A673 (cell line): ENCODE measurements at regions not wholly inside any gene's neighbourhood (a gene's known extent, or its start where the extent isn't known, plus 50 kb on each side); places are given as distances from the start of the nearest gene placed in this dataset.

Experiments
- BruUV-seq: library from RNA; stranded (reverse); fragments of 400-500 nt; replicated peaks from 2 replicates; lab custom pipeline; 2021; lab: Mats Ljungman, UMichigan
- CTCF ChIA-PET: fragments of 300-600 bp; sonication (Branson Sonifier 250); formaldehyde crosslinking; loops from one replicate; lab custom pipeline; 2022; ENCODE audit warnings: antibody characterized with exemption; lab: Charles Lee
- POLR2A ChIA-PET: fragments of 300-600 bp; sonication (Branson Sonifier 250); formaldehyde crosslinking; loops from one replicate; lab custom pipeline; 2022; ENCODE audit warnings: antibody characterized with exemption; ENCODE audit not compliant: low non-redundant PET; lab: Charles Lee
- DNase-seq: peaks from one replicate; pipeline ENCODE4 v3.0.0-alpha.2; 2015; ENCODE audit warnings: low spot score
- H3K27ac ChIP-seq: fragments of 200-600 bp; sonication (generic); 2 replicates; pipeline ENCODE4 v1.5.1; 2016; ENCODE audit warnings: mixed run types, low read depth, mild to moderate bottlenecking, mixed read lengths, antibody characterized with exemption, low read length; ENCODE audit not compliant: poor library complexity, severe bottlenecking
- H3K27me3 ChIP-seq: fragments of 200-600 bp; sonication (generic); replicated peaks from 2 replicates; pipeline ENCODE4 v1.6.1; 2017; ENCODE audit warnings: mixed run types, low read depth, mild to moderate bottlenecking, mixed read lengths, antibody characterized with exemption, low read length; ENCODE audit not compliant: insufficient read depth, poor library complexity
- H3K36me3 ChIP-seq: fragments of 200-600 bp; sonication (generic); 2 replicates; pipeline ENCODE4 v1.6.1; 2016; ENCODE audit warnings: mixed run types, mild to moderate bottlenecking, mixed read lengths, antibody characterized with exemption, low read length; ENCODE audit not compliant: insufficient read depth, poor library complexity, severe bottlenecking
- H3K4me1 ChIP-seq: fragments of 200-600 bp; sonication (generic); 2 replicates; pipeline ENCODE4 v1.6.1; 2017; ENCODE audit warnings: mixed run types, mild to moderate bottlenecking, mixed read lengths, antibody characterized with exemption, low read length; ENCODE audit not compliant: insufficient read depth, poor library complexity, severe bottlenecking
- H3K4me3 ChIP-seq: fragments of 200-600 bp; sonication (generic); 2 replicates; pipeline ENCODE4 v1.5.1; 2016; ENCODE audit warnings: low read depth, mixed run types, mild to moderate bottlenecking, mixed read lengths, low read length; ENCODE audit not compliant: poor library complexity, severe bottlenecking
- H3K9me3 ChIP-seq: fragments of 200-600 bp; sonication (generic); 2 replicates; pipeline ENCODE4 v1.6.1; 2016; ENCODE audit warnings: mixed run types, low read depth, mild to moderate bottlenecking, mixed read lengths, antibody characterized with exemption, low read length; ENCODE audit not compliant: poor library complexity, severe bottlenecking
- EZH2 ChIP-seq: fragments of 200-600 bp; sonication (generic); IDR thresholded peaks from 2 replicates; pipeline ENCODE4 v1.6.1; 2017; ENCODE audit warnings: borderline replicate concordance, low read depth, mild to moderate bottlenecking, mixed read lengths, antibody characterized with exemption, low read length; ENCODE audit not compliant: poor library complexity, severe bottlenecking
- intact Hi-C: fragments of 100-400 bp; cut with micrococcal nuclease; formaldehyde crosslinking; loops from one replicate; pipeline ENCODE4 v1.10.0; 2022; ENCODE audit not compliant: unreplicated experiment
- TF ChIP-seq, protein P1 (sequence below): fragments of 300-800, 200-600 bp; sonication (generic); conservative IDR thresholded peaks from 2 replicates; pipeline ENCODE4 v1.5.1; 2017; ENCODE audit warnings: low read depth, mild to moderate bottlenecking, antibody characterized with exemption, low read length, moderate library complexity, mixed read lengths

DNA sequence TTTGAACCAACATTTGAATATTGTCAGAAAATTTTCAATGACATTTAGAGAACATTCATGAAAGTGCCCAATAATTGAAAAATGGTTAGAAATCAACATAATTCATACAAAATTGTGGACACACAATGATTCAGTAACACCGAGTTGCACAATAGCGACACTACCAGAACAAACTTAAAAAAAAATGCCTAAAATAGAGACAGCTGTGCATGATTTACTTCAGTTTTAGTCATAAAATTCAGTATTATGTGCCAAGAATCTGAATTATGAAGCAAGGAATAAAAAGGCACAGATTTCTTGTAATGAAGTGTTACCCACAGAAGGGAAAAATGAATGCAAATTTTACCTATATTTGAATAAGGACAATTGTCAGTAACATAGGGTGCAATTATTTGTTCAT, 396.0 kb downstream of the SEMA3D start:
- CTCF ChIA-PET, result no interaction called here
- no TSS peak for BruUV-seq
- Histone ChIP-seq H3K27me3 (no peaks in the 10 kb centered on the region), H3K4me3 (no peak overlapping the region), H3K9me3 (no peaks in the 10 kb centered on the region), H3K4me1 (peaks cover 4% of the 10 kb centered on the region), H3K27ac (no peak overlapping the region), H3K36me3 (no peaks in the 10 kb centered on the region)
- POLR2A ChIA-PET, result no interaction called here
- no peak for TF ChIP-seq EZH2
- TF ChIP-seq, protein P1, sequence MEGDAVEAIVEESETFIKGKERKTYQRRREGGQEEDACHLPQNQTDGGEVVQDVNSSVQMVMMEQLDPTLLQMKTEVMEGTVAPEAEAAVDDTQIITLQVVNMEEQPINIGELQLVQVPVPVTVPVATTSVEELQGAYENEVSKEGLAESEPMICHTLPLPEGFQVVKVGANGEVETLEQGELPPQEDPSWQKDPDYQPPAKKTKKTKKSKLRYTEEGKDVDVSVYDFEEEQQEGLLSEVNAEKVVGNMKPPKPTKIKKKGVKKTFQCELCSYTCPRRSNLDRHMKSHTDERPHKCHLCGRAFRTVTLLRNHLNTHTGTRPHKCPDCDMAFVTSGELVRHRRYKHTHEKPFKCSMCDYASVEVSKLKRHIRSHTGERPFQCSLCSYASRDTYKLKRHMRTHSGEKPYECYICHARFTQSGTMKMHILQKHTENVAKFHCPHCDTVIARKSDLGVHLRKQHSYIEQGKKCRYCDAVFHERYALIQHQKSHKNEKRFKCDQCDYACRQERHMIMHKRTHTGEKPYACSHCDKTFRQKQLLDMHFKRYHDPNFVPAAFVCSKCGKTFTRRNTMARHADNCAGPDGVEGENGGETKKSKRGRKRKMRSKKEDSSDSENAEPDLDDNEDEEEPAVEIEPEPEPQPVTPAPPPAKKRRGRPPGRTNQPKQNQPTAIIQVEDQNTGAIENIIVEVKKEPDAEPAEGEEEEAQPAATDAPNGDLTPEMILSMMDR, result no peak
- DNase-seq, result no peak
- intact Hi-C loops, result no loop called here

DNA sequence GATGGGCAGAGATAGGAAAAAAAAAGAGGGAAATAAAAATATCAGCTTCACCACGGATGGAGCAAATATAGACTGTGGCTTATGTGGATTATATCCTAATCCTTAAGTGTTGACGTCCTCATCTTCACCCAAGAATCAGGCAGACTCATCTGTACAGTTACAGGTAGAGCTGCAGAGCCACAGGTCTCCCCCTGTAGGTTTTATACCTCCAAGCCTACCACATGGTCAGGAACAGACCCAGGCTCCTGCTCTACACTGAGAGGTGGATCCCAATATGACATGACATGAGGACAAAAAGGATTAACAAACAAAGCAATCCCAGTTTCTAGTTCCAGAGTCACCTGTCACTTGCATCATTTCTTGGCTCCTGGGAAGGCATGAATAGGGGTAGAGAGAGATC, 400.8 kb downstream of the SEMA3D start:
- ChIA-PET POLR2A (no interaction called here), CTCF (no interaction called here)
- Histone ChIP-seq H3K4me3 (no peak overlapping the region), H3K27me3 (no peaks in the 10 kb centered on the region), H3K27ac (no peak overlapping the region), H3K36me3 (no peaks in the 10 kb centered on the region), H3K4me1 (peaks cover 4% of the 10 kb centered on the region), H3K9me3 (no peaks in the 10 kb centered on the region)
- intact Hi-C loops, result no loop called here
- BruUV-seq, result no TSS peak
- no peak for DNase-seq
- TF ChIP-seq, protein P1, result no peak
- TF ChIP-seq EZH2, result no peak

- BruUV-seq, result no TSS peak
- TF ChIP-seq, protein P1, result no peak
- no peak for TF ChIP-seq EZH2
- POLR2A ChIA-PET, result no interaction called here
- no peak for DNase-seq
- Histone ChIP-seq H3K36me3 (no peaks in the 10 kb centered on the region), H3K27ac (no peak overlapping the region), H3K4me3 (no peak overlapping the region), H3K9me3 (no peaks in the 10 kb centered on the region), H3K27me3 (no peaks in the 10 kb centered on the region), H3K4me1 (no peaks in the 10 kb centered on the region)
- intact Hi-C loops, result no loop called here
- CTCF ChIA-PET, result no interaction called here
Observed at GRCh38 chr7:84784450-84784849, 402.4 kb downstream of the SEMA3D start.
